Breast epithelium (tissue), 3 donors: ENCODE measurements at regions not wholly inside any gene's neighbourhood (a gene's known extent, or its start where the extent isn't known, plus 50 kb on each side); places are given as distances from the start of the nearest gene placed in this dataset.

Experiments
- CTCF ChIP-seq, 3 donors: fragments of 450-650 bp; IDR thresholded peaks; one replicate each; pipeline ENCODE4 v1.5.1; 2016 to 2017; ENCODE audit warnings: antibody characterized with exemption in 3 of 3, mild to moderate bottlenecking in 3 of 3, moderate library complexity in 3 of 3
- POLR2A ChIP-seq: fragments of 450-650 bp; IDR thresholded peaks from one replicate; pipeline ENCODE4 v1.6.1; 2016; ENCODE audit warnings: antibody characterized with exemption, mild to moderate bottlenecking, moderate library complexity
- POLR2AphosphoS5 ChIP-seq, 3 donors: sonication (generic); formaldehyde crosslinking; IDR thresholded peaks; one replicate each; pipeline ENCODE4 v1.6.1; 2017; ENCODE audit warnings: antibody characterized with exemption in 3 of 3

- TF ChIP-seq CTCF (IDR thresholded peaks at IDR 0.05) (no peak), POLR2A (no peak), POLR2AphosphoS5 (IDR thresholded peaks at IDR 0.05) (no peak)
Measured at GRCh38 chr1:232172563-232172962, 457.4 kb downstream of the SIPA1L2 start.
